CMK (cell line): ENCODE measurements at regions not wholly inside any gene's neighbourhood (a gene's known extent, or its start where the extent isn't known, plus 50 kb on each side); places are given as distances from the start of the nearest gene placed in this dataset.

Experiments
- DNase-seq: peaks from one replicate; pipeline ENCODE4 v3.0.0-alpha.2; 2010; ENCODE audit warnings: low read depth

DNA sequence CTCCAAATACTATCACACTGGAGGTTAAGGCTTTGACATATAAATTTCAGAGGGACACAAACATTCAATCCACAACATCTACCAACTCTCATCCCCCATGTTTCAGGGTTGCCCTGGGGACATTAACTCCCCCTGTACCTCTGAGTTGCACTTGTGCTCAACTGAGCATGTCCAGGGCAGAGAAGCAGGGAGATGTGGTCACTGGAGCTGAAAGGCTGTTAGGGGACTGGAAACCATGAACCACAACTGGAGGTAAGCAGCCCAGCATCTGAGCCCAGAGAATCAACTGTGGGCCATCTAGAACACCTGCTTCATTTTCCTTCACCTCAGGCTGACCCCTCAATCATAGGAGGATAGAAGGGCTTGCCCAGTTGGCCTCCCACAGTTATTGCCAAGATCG is 641.1 kb downstream of the MID1IP1 start:
- DNase-seq, result no peak

DNA sequence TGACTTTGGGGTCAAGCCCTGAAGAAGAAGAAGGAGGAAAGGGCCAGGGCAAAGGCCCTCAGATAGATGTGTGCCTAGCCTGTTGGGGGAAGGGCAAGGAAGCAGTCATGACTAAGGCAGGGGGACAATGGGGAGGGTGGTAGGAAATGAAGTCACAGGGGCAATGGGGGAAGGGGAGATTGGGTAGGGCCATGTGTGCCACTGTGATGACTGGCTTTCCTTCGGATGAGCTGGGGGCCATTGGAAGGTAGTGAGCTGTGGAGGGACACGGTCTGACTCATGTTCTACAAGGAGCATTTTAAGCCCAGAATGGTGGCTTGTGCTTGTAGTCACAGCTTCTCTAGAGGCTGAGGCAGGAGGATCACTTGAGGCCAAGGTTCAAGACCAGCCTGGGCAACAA is 642.0 kb downstream of the MID1IP1 start:
- no peak for DNase-seq

DNA sequence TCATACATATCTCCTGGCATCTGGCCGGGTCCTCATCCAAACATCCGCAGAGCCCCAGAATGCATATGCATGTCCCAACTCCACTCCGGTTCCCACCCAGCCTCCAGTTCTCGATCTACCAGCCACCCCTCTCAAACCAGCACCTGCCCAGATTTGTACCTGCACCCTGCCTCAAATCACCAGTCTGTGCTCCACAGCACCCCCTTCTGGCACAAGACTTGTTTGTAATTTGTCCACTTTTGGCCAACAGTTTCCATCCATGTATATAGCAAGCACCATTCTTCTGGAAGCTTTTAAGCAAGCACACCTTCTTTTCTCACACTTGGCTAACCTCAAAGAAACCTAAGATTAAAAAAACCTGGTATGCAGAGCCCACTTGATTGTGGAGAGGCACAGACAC is 644.1 kb downstream of the MID1IP1 start:
- no peak for DNase-seq

DNA sequence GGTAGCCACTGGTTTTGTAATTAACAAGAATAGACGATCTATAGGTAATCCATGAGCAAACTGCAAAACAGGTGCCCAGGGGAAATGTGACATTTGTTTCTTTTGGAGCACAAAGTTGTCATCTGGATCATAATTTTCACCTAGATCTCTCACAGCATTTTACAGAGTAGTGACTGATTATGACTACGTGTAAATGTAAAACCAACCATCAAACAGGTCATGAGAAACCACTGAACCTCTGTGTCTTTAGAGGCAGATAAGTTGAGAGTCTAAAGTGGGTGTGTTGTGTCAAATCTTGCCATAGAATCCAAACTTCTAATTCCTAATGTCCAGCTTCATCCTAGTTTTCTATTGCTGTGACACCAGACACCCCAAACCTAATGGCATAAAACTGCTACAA is 648.1 kb downstream of the MID1IP1 start:
- DNase-seq, result no peak

DNA sequence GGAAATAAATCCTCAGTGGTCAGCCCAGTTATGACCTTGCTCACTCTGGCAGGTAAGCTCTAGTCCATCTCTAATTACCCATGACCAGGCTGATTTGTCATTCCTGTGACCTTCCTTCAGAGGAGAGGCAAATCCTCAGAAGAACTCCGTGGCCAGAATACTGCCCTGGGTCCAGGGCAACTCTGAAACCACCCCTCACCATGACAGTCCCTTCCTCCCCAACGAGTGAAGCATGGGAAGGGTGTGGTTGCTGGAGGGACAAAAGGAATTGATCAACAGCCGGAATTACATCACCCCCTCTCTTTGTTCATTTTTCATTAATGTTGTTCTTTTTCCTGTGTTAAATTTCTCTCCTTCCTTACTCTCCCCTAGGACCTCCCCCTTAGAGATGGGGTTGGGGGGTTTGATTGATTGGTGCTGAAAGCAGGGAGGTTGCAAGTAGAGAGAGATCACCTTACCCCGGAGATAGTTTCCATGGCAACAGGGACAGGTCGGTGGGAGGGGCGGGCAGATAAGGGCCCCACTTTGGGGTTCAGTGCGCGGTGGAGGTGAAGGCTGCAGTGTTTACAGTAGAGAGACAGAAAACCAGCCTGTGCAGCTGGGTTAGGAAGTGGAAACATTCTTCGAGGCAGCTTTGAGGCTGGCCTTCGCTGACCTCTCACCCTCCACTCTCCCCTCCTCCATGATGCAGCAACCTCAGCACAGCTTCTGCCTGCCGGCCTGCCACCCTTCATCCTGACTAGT is 647.4 kb downstream of the BCOR start:
- no peak for DNase-seq

DNA sequence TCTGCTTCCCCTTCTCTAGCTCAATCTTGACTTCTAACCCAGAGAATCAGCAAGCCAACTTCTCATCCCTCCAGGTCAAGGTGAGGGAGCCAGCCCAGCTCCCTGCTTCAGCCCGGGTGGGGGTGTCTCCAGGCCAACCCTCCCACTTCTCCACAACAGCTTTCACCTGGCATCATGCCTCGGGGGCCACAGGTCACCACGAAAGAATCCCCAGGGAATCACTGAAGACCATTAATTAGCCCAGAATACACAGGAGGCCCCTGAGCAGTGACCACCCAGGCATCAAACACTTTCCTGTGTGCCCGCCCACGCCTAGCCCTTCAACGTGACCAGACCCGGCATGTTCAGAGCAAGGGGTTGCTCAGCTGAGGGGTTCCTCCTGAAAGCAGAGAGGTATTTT is 646.7 kb downstream of the BCOR start:
- no peak for DNase-seq

DNA sequence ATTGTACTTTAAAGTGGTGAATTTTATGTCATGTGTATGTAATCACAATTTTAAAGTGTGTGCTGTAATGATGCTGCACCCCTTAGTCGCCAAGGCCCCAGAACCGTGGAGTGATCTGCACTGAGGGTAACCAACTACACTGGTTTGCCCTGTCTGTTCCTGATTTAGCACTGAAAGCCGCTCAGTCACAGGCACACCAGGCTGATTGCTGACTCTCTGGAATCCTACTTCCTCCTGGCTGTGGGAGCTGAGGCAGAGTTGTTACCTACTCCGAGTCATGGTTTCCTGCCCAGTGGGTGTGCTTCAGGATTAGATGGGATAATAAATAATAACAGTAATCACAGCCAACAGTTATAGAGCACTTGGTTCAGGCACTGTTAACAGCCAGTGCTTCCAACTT is 645.4 kb downstream of the BCOR start:
- no peak for DNase-seq

DNA sequence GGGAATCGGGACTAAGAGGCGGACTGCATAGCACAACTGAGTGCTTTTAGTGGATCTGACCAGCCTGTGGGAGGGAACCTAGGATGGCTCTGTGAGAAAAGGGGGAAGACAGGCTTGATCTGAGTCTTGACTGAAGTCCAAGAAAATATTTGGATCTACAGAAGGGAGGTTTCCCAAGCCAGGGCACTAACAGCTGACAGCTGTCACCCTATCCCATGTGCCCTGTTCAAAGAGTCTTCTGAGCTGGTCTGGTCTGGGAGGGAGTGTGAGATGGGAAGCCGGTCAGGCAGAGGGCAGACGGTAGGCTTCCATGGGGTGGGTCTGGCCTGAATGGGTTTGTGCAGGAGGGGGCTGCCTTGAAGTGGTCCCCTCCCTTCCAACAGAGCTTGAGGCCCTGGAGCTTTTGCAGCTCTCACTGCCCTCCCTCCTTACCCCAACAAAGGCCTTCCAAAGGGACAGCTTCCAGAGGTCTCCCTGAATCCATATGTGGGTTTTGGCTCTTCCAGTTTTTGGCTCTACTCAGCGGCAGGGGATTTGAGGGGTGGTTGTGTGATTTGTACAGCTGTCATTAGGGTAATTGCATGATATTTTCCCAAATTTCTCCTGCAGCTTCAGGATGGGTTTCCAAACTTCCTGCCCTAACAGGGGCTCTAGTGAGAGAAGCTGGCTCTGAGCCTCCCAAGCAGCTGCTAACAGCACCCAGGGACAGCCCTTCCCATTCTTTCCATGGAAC is 643.7 kb downstream of the BCOR start:
- no peak for DNase-seq

DNA sequence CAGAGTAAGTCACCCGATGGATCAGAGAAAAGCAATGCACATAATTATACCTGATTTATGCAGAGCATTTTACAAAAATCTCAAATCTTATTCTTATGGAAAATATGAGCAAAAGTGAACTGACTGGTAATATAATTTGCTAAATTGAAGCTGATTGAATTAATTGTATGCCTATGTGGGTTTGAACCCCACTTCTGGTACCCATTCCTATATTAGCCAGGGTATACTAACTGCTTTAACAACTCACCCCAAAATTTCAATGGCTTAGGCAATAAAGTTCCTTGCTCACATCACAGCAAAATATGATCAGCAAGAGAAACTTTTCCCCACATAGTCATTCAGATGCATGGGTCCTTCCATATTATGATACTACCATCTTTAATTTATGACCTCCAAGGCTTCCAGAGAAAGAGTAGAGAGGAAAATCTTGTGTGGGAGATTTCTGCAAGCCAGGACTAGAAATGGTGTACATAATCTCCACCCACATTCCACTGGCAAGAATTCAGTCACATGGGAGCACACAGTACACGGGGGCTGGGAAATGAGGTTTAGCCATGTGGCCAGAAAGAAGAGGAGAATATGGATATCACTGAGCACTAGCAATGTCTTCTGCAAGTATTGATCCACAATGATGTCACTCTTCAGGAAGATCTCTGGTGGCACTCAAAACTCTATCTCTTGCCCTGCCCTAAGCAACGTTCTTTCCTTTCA is 640.7 kb downstream of the BCOR start:
- no peak for DNase-seq

DNA sequence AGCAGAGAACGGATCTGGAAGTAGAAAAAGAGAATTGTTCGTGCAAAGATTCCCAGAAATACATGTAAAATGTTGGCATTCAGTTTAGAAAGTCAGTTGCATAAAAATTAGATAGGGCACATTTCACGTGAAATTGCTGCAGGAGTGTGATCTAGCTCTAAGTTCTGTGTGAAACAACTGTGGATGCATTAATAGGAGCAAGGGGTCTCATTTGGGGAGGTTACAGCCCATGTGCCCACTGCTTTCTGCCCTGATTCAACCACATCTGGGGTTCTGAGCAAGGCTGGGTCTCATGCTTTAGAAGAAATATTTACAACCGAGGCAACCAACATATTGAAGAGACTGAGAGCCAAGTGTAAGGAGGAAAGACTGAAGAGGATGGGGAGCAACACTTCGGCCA is 639.0 kb downstream of the BCOR start:
- no peak for DNase-seq

DNA sequence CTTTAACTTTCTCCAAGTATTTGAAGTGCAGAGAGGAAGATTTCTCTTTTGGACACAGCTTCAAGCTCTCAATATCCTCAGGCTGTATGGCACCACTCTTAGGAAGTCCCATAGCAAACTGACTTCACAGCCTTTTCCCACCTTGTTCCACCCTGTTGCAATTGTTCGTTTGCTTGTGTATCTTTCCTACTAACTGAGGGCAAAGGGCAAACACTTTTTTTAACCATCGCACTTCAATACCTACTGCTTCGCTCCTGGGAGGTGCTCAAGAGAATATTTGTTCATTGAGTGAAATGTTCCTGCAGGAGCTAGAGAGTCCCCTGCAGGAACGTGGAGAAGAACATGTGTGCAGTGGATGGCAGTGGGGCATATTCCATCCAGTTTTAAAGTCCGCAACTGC is 638.6 kb downstream of the BCOR start:
- DNase-seq, result no peak

DNA sequence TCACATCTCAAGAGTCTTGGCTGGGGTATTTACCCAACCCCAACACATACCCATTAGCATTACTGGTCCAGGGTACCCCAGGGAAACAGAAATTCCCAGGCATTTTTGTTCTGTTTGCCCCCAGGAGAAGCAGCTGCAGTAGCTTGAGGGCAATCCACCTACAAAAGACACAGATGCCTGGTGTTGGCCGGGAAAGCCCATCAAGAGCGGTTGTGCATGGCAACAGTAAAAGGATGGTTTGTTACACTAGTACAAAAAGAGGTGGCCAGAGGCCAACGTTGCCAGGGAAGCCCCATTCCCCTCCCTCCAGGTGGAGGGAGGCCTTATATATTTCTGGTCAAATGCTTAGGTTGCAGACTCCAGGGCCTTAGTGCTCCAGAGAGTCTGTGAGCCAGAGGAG is 637.8 kb downstream of the BCOR start:
- DNase-seq, result no peak

DNA sequence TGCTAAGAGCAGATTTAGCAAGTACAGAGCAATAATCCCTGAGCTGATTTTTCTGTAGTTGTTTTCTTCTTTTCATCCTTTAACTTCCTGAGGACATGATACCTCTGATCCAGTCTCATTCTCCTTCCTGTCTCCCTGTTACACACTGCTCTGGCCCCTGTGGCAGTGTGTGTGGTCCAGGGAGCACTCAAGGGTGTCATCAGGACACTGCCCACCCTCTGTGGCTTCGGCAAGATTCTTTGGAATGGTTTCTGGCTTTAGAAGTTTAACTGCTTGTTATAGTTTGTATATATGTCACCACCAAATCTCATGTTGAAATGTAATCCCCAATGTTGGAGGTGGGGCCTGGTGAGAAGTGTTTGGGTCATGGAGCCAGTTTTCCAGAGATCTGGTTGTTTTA is 637.3 kb downstream of the BCOR start:
- no peak for DNase-seq

DNA sequence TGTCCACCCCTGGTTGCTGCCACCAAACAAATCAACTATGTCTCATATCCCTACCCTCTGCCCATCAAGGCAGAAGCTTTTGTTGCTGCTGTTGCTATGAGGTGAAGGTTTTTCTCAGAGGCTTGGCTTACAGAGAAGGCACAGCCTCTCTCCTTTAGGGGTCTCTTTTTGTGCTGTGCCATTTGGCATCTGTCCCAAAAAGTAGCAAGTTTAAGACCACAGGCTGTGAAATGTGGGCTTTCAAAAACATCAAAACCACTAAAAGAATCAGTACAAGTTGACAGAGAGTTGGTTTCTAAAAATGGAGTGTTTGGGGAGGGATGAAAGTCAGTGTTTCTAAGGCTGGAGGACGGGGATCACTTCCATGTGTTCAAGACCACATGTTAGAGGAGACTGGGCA is 634.9 kb downstream of the BCOR start:
- DNase-seq, result no peak

DNA sequence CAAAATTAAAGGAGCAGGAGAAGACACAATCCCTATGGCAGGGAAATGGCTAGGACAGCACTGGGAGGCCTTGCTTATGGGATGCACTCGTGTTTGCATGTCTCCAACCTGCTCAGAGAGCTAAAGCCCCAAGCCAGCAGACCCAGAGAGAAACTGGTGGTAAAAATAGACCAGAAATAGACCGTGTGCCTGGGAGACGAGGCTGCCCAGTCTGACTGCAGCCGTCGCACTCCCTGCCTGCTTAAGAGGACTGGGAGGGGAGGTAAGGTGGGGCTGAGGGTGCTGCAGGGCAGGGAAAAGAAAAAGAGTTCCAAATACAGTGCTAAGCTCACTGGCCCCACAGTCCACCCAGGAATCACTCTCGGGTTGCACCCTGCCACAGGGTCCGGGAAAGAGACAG is 633.5 kb downstream of the BCOR start:
- DNase-seq, result no peak

DNA sequence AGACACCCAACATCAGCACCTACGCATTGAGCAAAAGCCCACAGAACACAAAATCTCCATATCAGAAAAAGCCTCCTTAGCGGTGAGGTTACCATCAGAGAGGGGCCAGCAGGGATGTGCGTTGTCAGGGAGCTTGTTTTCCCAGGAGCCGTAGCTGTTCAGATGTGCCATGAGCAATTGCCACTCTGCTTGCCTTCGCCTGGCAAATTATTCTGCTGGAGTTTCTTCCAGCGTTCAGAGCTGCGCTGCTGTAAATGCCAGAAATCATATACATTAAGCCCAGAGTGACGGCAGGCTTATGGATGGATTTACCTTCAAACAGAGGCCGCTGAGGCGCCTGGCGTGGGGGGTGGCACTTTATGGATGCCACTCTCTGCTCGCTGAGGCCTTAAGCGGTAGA is 632.3 kb downstream of the BCOR start:
- no peak for DNase-seq

DNA sequence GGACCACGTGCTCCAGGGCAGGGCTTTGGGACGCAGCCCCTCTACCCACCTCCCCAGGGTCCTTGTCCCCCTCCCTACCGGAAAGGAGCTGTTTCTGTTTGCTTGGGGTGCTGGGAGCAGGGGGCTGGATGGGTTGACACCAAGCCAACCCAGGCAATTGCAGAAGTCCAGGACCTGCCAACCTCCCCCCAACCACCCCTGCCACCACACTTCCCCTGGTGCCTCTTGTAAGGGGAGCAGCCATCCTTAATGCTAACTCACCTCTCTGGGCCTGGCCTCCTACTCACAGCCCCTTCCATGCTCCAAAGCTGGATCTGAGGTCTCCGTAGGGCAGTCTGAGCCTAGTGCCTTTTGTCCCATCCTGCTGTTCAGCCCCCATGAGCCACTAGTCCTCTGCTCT is 631.9 kb downstream of the BCOR start:
- DNase-seq, result no peak

DNA sequence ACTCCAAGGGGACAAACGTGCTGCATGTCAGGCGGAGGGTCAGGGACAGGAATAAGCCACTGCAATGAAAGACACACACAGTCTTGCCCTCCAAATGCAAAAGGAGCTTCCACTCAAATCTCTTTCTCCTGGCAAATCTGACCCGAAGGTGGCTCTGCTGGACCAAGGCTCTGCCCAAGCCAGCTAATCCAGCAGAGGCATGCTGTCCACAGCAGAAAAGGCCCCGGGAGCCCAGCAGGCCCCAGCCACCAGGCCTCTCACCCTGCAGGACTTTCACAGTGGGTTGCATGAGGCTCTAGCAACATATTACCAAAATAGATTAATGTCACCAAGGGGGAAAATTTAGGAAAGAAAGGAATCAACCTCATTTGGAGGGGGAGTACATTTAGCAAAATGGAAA is 628.6 kb downstream of the BCOR start:
- DNase-seq, result no peak

DNA sequence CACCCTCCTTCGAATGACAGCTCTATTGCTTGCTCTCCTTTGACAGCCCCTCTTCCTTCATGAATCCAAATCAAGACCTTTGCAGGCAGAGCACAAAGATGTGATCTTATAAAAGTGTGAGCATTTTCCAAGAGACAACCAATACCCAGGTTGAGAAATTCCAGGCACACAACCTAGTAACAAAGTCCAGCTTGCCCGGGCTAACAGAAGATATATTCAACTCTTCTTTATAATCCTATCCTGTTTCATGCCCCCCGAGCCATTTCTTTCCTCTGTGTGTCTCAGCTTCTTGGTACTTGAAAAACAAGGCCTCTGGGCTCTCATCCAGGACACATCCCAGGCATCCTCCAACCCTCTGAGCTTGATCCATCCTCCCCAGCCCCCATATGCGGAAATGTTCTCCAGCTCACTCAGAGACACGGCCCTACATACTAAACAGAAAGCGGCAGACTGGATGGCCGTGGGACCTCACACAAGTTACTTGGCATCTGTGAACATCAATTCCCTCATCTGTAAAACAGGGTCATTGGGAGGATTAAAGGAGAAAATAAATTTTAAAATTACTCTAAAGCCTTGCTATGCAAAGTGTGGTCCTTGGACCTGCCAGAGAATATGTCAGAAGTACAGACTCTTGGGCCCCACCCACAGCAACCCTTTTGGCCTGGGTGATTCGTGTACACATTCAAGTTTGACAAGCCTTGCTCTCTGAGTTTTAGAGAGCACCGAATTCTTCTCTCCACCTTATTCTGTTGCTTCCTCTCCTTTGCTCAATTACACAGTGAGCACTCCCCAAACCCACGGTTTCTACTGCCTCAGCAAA is 627.0 kb downstream of the BCOR start:
- DNase-seq, result no peak

DNA sequence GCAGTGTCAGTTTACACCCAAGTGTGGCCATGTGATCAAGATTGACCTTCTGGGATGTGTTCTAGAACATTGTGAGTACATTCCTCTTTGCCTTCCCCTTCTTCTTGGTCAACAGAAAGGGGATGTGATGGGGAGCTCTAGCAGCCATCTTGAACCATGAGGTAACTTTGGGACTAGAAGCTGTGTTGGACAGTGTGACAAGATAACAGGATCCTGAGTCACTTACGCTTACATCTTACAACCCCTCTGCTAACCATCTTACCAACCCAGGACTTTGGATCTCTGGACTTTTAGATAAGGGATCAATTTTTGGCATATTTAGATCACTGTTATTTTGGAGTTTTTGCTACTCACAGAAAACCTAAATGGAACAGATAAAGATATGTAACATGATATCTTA is 625.6 kb downstream of the BCOR start:
- DNase-seq, result no peak

DNA sequence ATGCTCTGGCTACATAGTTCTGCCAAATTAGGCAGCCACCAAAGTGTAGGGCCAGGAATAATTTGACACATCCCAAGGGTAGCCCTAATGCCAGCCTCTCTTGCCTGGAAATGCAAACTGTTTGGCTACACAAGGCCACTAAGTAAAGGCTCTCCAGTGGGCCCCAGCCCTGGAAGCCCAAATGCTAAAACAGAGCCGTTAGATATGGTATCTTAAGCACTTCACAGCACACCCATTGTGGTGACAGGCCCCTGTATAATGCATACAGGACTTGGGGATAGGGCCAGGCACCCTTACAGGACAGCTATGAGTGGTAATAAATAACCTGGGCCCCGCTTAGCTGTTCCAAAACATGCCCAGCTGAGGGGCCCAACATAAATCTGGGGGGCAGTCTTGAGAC is 623.9 kb downstream of the BCOR start:
- no peak for DNase-seq

DNA sequence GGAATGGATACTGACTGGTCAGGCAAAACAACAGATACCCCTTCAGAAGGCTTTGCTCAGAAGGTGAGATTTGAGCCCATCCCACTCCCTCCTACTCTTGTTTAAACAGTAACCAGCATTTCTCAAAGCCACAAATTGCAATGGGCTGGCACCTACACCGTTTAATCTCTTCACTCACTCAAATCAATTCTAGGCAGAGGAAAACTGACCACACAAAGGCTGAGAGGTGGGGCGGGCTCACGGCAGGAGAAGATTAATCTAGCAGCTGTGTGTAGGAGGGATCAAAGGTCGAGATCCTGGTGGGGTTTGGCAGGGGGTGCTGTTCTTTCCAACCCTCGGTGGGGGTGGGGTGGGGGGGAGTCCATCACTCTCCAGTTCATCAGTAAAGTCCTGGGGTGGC is 622.4 kb downstream of the BCOR start:
- no peak for DNase-seq
